ENCODE measurements at regions not wholly inside any gene's neighbourhood (a gene's known extent, or its start where the extent isn't known, plus 50 kb on each side); places are given as distances from the start of the nearest gene placed in this dataset.
"Not testable (repeated sequence)": the region's sequence is repeated elsewhere in the genome, so short reads cannot be mapped to it uniquely, and the experiment has no call there.

- POLR2A ChIA-PET (ENCODE audit: partially characterized antibody): no interaction called here
- H3K9me3 Mint-ChIP-seq: peaks cover 0 to 6% (median 0%) of the 10 kb centered on the region in 8 donors
- H3K27me3 ChIP-seq (ENCODE audit: insufficient read depth, low read length): no peaks in the 10 kb centered on the region
- H3K27ac ChIP-seq (ENCODE audit: low read depth, low read length): no peak overlapping the region
- H3K9me3 ChIP-seq (ENCODE audit: control insufficient read depth in 1 of 2, low read length in 2 of 2): no peaks in the 10 kb centered on the region
- no peak overlapping the region for H3K4me3 ChIP-seq (ENCODE audit: low read length in 2 of 2)
- intact Hi-C loops (cut with micrococcal nuclease): no loop called here
- no peaks in the 10 kb centered on the region for H3K36me3 ChIP-seq (ENCODE audit: insufficient read depth, low read length)
- H3K4me1 Mint-ChIP-seq: no peaks in the 10 kb centered on the region
- H3K27me3 Mint-ChIP-seq: no peaks in the 10 kb centered on the region
- no peaks in the 10 kb centered on the region for H3K36me3 Mint-ChIP-seq
- DNase-seq: no peak
- no peak overlapping the region for H3K27ac Mint-ChIP-seq
- H3K4me1 ChIP-seq (ENCODE audit: insufficient read depth, low read length): no peaks in the 10 kb centered on the region
- no peak overlapping the region for H3K4me3 Mint-ChIP-seq
- CTCF ChIA-PET (ENCODE audit: partially characterized antibody): no interaction called here
These were observed 253.8 kb upstream of the RARB start for GRCh38 chr3:25174251-25174650.

GRCh38 chr3:25177041-25177440 lies 251.0 kb upstream of the RARB start:
- no peaks in the 10 kb centered on the region for H3K36me3 Mint-ChIP-seq
- H3K27me3 ChIP-seq (ENCODE audit: insufficient read depth, low read length): no peaks in the 10 kb centered on the region
- H3K4me1 Mint-ChIP-seq: no peaks in the 10 kb centered on the region
- no peak overlapping the region for H3K4me3 ChIP-seq (ENCODE audit: low read length in 2 of 2)
- H3K27ac ChIP-seq (ENCODE audit: low read depth, low read length): no peak overlapping the region
- H3K27me3 Mint-ChIP-seq: no peaks in the 10 kb centered on the region
- H3K9me3 ChIP-seq (ENCODE audit: control insufficient read depth in 1 of 2, low read length in 2 of 2): no peaks in the 10 kb centered on the region
- no peak for DNase-seq
- H3K4me1 ChIP-seq (ENCODE audit: insufficient read depth, low read length): no peaks in the 10 kb centered on the region
- intact Hi-C loops (cut with micrococcal nuclease): no loop called here
- H3K4me3 Mint-ChIP-seq: no peak overlapping the region
- H3K9me3 Mint-ChIP-seq: peaks cover 0 to 7% (median 1%) of the 10 kb centered on the region in 8 donors
- H3K27ac Mint-ChIP-seq: no peak overlapping the region
- ChIA-PET POLR2A (ENCODE audit: partially characterized antibody) (no interaction called here), CTCF (ENCODE audit: partially characterized antibody) (no interaction called here)
- no peaks in the 10 kb centered on the region for H3K36me3 ChIP-seq (ENCODE audit: insufficient read depth, low read length)

- H3K36me3 ChIP-seq (ENCODE audit: insufficient read depth, low read length): no peaks in the 10 kb centered on the region
- no peak overlapping the region for H3K4me3 ChIP-seq (ENCODE audit: low read length in 2 of 2)
- H3K4me1 Mint-ChIP-seq: no peaks in the 10 kb centered on the region
- H3K27me3 Mint-ChIP-seq: no peaks in the 10 kb centered on the region
- H3K27me3 ChIP-seq (ENCODE audit: insufficient read depth, low read length): no peaks in the 10 kb centered on the region
- CTCF ChIA-PET (ENCODE audit: partially characterized antibody): no interaction called here
- intact Hi-C loops (cut with micrococcal nuclease): no loop called here
- no peak for DNase-seq
- H3K4me1 ChIP-seq (ENCODE audit: insufficient read depth, low read length): no peaks in the 10 kb centered on the region
- H3K9me3 Mint-ChIP-seq: peaks cover 0 to 8% (median 3%) of the 10 kb centered on the region in 8 donors
- no peaks in the 10 kb centered on the region for H3K36me3 Mint-ChIP-seq
- no peak overlapping the region for H3K27ac Mint-ChIP-seq
- H3K9me3 ChIP-seq (ENCODE audit: control insufficient read depth in 1 of 2, low read length in 2 of 2): no peaks in the 10 kb centered on the region
- H3K4me3 Mint-ChIP-seq: no peak overlapping the region
- no peak overlapping the region for H3K27ac ChIP-seq (ENCODE audit: low read depth, low read length)
- POLR2A ChIA-PET (ENCODE audit: partially characterized antibody): no interaction called here
These were observed 249.4 kb upstream of the RARB start for GRCh38 chr3:25178672-25179071.

- CTCF ChIA-PET (ENCODE audit: partially characterized antibody): no interaction called here
These were observed 247.0 kb upstream of the RARB start for GRCh38 chr3:25181096-25181495.

GRCh38 chr3:25182794-25183193 lies 245.3 kb upstream of the RARB start:
- Mint-ChIP-seq H3K27me3 (no peaks in the 10 kb centered on the region), H3K9me3 (peaks cover 0 to 10% (median 3%) of the 10 kb centered on the region in 8 donors), H3K36me3 (no peaks in the 10 kb centered on the region), H3K4me1 (no peaks in the 10 kb centered on the region), H3K4me3 (no peak overlapping the region), H3K27ac (no peak overlapping the region)
- Histone ChIP-seq H3K27me3 (ENCODE audit: insufficient read depth, low read length) (no peaks in the 10 kb centered on the region), H3K4me1 (ENCODE audit: insufficient read depth, low read length) (no peaks in the 10 kb centered on the region), H3K36me3 (ENCODE audit: insufficient read depth, low read length) (no peaks in the 10 kb centered on the region), H3K9me3 (ENCODE audit: control insufficient read depth in 1 of 2, low read length in 2 of 2) (no peaks in the 10 kb centered on the region), H3K27ac (ENCODE audit: low read depth, low read length) (no peak overlapping the region), H3K4me3 (ENCODE audit: low read length in 2 of 2) (no peak overlapping the region)
- ChIA-PET CTCF (ENCODE audit: partially characterized antibody) (no interaction called here), POLR2A (ENCODE audit: partially characterized antibody) (no interaction called here)
- DNase-seq: no peak
- intact Hi-C loops (cut with micrococcal nuclease): no loop called here

More at GRCh38 chr3:25181096-25181495, 247.0 kb upstream of the RARB start:
- H3K9me3 Mint-ChIP-seq: peaks cover 0 to 10% (median 1%) of the 10 kb centered on the region in 8 donors
- Histone ChIP-seq H3K36me3 (ENCODE audit: insufficient read depth, low read length) (no peaks in the 10 kb centered on the region), H3K27me3 (ENCODE audit: insufficient read depth, low read length) (no peaks in the 10 kb centered on the region), H3K27ac (ENCODE audit: low read depth, low read length) (no peak overlapping the region), H3K9me3 (ENCODE audit: control insufficient read depth in 1 of 2, low read length in 2 of 2) (no peaks in the 10 kb centered on the region), H3K4me1 (ENCODE audit: insufficient read depth, low read length) (no peaks in the 10 kb centered on the region), H3K4me3 (ENCODE audit: low read length in 2 of 2) (no peak overlapping the region)
- POLR2A ChIA-PET (ENCODE audit: partially characterized antibody): no interaction called here
- H3K4me1 Mint-ChIP-seq: no peaks in the 10 kb centered on the region
- H3K27me3 Mint-ChIP-seq: no peaks in the 10 kb centered on the region
- no peak for DNase-seq
- H3K4me3 Mint-ChIP-seq: no peak overlapping the region
- H3K27ac Mint-ChIP-seq: no peak overlapping the region
- no peaks in the 10 kb centered on the region for H3K36me3 Mint-ChIP-seq
- intact Hi-C loops (cut with micrococcal nuclease): no loop called here

- ChIA-PET CTCF (ENCODE audit: partially characterized antibody) (no interaction called here), POLR2A (ENCODE audit: partially characterized antibody) (no interaction called here)
- H3K27me3 ChIP-seq (ENCODE audit: insufficient read depth, low read length): no peaks in the 10 kb centered on the region
- H3K9me3 ChIP-seq (ENCODE audit: control insufficient read depth in 1 of 2, low read length in 2 of 2): no peaks in the 10 kb centered on the region
- H3K36me3 ChIP-seq (ENCODE audit: insufficient read depth, low read length): no peaks in the 10 kb centered on the region
- H3K4me3 ChIP-seq (ENCODE audit: low read length in 2 of 2): no peak overlapping the region
- no peak overlapping the region for H3K27ac Mint-ChIP-seq
- H3K9me3 Mint-ChIP-seq: peaks cover 0 to 13% (median 3%) of the 10 kb centered on the region in 8 donors
- H3K27me3 Mint-ChIP-seq: no peaks in the 10 kb centered on the region
- no peak overlapping the region for H3K4me3 Mint-ChIP-seq
- no peaks in the 10 kb centered on the region for H3K36me3 Mint-ChIP-seq
- H3K4me1 ChIP-seq (ENCODE audit: insufficient read depth, low read length): no peaks in the 10 kb centered on the region
- H3K27ac ChIP-seq (ENCODE audit: low read depth, low read length): no peak overlapping the region
- no peaks in the 10 kb centered on the region for H3K4me1 Mint-ChIP-seq
- intact Hi-C loops (cut with micrococcal nuclease): no loop called here
- no peak for DNase-seq
These were observed 243.3 kb upstream of the RARB start for GRCh38 chr3:25184641-25185250.

GRCh38 chr3:25191673-25192072 lies 236.4 kb upstream of the RARB start:
- Mint-ChIP-seq H3K4me3 (no peak overlapping the region), H3K36me3 (no peaks in the 10 kb centered on the region), H3K9me3 (peaks cover 0 to 14% (median 3%) of the 10 kb centered on the region in 8 donors), H3K27me3 (no peaks in the 10 kb centered on the region), H3K27ac (no peak overlapping the region), H3K4me1 (no peaks in the 10 kb centered on the region)
- intact Hi-C loops (cut with micrococcal nuclease): no loop called here
- POLR2A ChIA-PET (ENCODE audit: partially characterized antibody): no interaction called here
- Histone ChIP-seq H3K36me3 (ENCODE audit: insufficient read depth, low read length) (no peaks in the 10 kb centered on the region), H3K27me3 (ENCODE audit: insufficient read depth, low read length) (no peaks in the 10 kb centered on the region), H3K9me3 (ENCODE audit: control insufficient read depth in 1 of 2, low read length in 2 of 2) (no peaks in the 10 kb centered on the region), H3K4me1 (ENCODE audit: insufficient read depth, low read length) (no peaks in the 10 kb centered on the region), H3K4me3 (ENCODE audit: low read length in 2 of 2) (no peak overlapping the region), H3K27ac (ENCODE audit: low read depth, low read length) (no peak overlapping the region)
- DNase-seq: no peak
- CTCF ChIA-PET (ENCODE audit: partially characterized antibody): no interaction called here

GRCh38 chr3:25199567-25199966 lies 228.5 kb upstream of the RARB start:
- H3K36me3 ChIP-seq (ENCODE audit: insufficient read depth, low read length); H3K4me3 ChIP-seq (ENCODE audit: low read length in 2 of 2); POLR2A ChIA-PET (ENCODE audit: partially characterized antibody); H3K9me3 ChIP-seq (ENCODE audit: control insufficient read depth in 1 of 2, low read length in 2 of 2); H3K27ac ChIP-seq (ENCODE audit: low read depth, low read length); H3K27me3 ChIP-seq (ENCODE audit: insufficient read depth, low read length); intact Hi-C loops (cut with micrococcal nuclease); H3K27me3 Mint-ChIP-seq; CTCF ChIA-PET (ENCODE audit: partially characterized antibody); DNase-seq; H3K4me1 ChIP-seq (ENCODE audit: insufficient read depth, low read length); H3K4me1 Mint-ChIP-seq; H3K27ac Mint-ChIP-seq; H3K36me3 Mint-ChIP-seq; H3K4me3 Mint-ChIP-seq: not testable (repeated sequence)
- H3K9me3 Mint-ChIP-seq: peaks cover 6 to 45% (median 20%) of the 10 kb centered on the region in 8 donors
